Caco-2 (cell line): ENCODE measurements at regions not wholly inside any gene's neighbourhood (a gene's known extent, or its start where the extent isn't known, plus 50 kb on each side); places are given as distances from the start of the nearest gene placed in this dataset.

ENCODE experiments used
- BruUV-seq: library from RNA; stranded (reverse); fragments of 400-500 nt; replicated peaks from 2 replicates; lab custom pipeline; 2021; lab: Mats Ljungman, UMichigan
- CTCF ChIA-PET: fragments of 300-600 bp; sonication (Branson Sonifier 250); formaldehyde crosslinking; loops from one replicate; lab custom pipeline; 2022; ENCODE audit warnings: antibody characterized with exemption; lab: Charles Lee
- POLR2A ChIA-PET: fragments of 300-600 bp; sonication (Branson Sonifier 250); formaldehyde crosslinking; loops from one replicate; lab custom pipeline; 2022; ENCODE audit warnings: antibody characterized with exemption; lab: Charles Lee
- DNase-seq, 2 experiments: peaks; one replicate each; pipeline versions ENCODE4 v3.0.0 to v3.0.0-alpha.2; 2020 to 2022
- H3K27me3 ChIP-seq: replicated peaks from 2 replicates; pipeline ENCODE4 v1.6.0; 2011; ENCODE audit warnings: low read length; ENCODE audit not compliant: control insufficient read depth, insufficient read depth
- H3K36me3 ChIP-seq: 2 replicates; pipeline ENCODE4 v1.5.1; 2011; ENCODE audit warnings: low read length; ENCODE audit not compliant: control insufficient read depth, insufficient read depth
- H3K4me1 ChIP-seq: fragments of 250-450 bp; sonication (Bioruptor Pico); 2 replicates; pipeline ENCODE4 v1.5.1; 2020; ENCODE audit warnings: mild to moderate bottlenecking
- H3K4me3 ChIP-seq: 2 replicates; pipeline ENCODE4 v1.5.1; 2011; ENCODE audit warnings: low read depth, mild to moderate bottlenecking, control low read depth, low read length
- H3K9me3 ChIP-seq: fragments of 250-450 bp; sonication (Bioruptor Pico); 2 replicates; pipeline ENCODE4 v1.5.1; 2020; ENCODE audit warnings: mild to moderate bottlenecking, moderate library complexity
- H3K27ac Mint-ChIP-seq: one replicate; pipeline ENCODE4 v1.8.0; 2022; ENCODE audit warnings: mixed read lengths; ENCODE audit not compliant: unreplicated experiment
- H3K27me3 Mint-ChIP-seq: one replicate; pipeline ENCODE4 v1.8.0; 2022; ENCODE audit warnings: mixed read lengths; ENCODE audit not compliant: insufficient read depth, unreplicated experiment
- H3K36me3 Mint-ChIP-seq: one replicate; pipeline ENCODE4 v1.8.0; 2022; ENCODE audit warnings: mild to moderate bottlenecking, mixed read lengths; ENCODE audit not compliant: insufficient read depth, unreplicated experiment
- H3K4me1 Mint-ChIP-seq: one replicate; pipeline ENCODE4 v1.8.0; 2022; ENCODE audit warnings: low read depth, mixed read lengths; ENCODE audit not compliant: unreplicated experiment
- H3K4me3 Mint-ChIP-seq: one replicate; pipeline ENCODE4 v1.8.0; 2022; ENCODE audit warnings: mild to moderate bottlenecking, moderate library complexity, mixed read lengths; ENCODE audit not compliant: unreplicated experiment
- H3K9me3 Mint-ChIP-seq: one replicate; pipeline ENCODE4 v1.8.0; 2022; ENCODE audit warnings: mixed read lengths; ENCODE audit not compliant: unreplicated experiment
- intact Hi-C: fragments of 100-400 bp; cut with micrococcal nuclease; formaldehyde crosslinking; loops from one replicate; pipeline ENCODE4 v1.10.0; 2022; ENCODE audit not compliant: unreplicated experiment
- TF ChIP-seq, protein P1 (sequence below), 2 experiments: fragments of 200-600 bp in 1 of 2; IDR thresholded peaks; 1 replicate in 1 of 2; 2 replicates in 1 of 2; pipeline versions ENCODE4 v1.5.1 to v1.8.0; 2011 to 2022; ENCODE audit warnings: antibody characterized with exemption in 1 of 2, control low read depth in 1 of 2, inconsistent platforms in 1 of 2, low read depth in 1 of 2, low read length in 1 of 2, mild to moderate bottlenecking in 1 of 2, moderate library complexity in 1 of 2; ENCODE audit not compliant: insufficient read depth in 1 of 2, severe bottlenecking in 1 of 2, unreplicated experiment in 1 of 2

DNA sequence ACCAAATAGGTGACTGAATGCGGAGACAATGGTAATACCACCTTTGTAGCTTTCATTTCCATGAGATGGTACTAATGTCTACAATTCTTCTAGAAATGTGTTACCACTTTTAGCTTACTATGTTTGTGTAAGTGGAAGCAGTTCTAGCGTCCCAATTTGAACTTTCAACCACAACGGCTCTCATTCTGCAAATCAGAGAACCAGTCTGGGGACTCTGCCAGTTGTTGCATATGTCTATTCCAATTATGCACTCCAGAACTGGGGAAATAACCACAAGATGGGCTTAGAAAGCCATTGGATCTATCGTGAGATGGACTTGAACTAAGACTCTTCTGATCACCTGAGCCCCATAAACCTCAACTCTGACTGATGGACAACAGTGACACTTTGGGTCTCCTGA lies 862.3 kb downstream of the SLITRK1 start:
- Mint-ChIP-seq H3K9me3 (no peaks in the 10 kb centered on the region), H3K4me1 (no peaks in the 10 kb centered on the region), H3K27ac (no peak overlapping the region), H3K27me3 (no peaks in the 10 kb centered on the region), H3K36me3 (no peaks in the 10 kb centered on the region), H3K4me3 (no peak overlapping the region)
- Histone ChIP-seq H3K4me3 (no peak overlapping the region), H3K27me3 (no peaks in the 10 kb centered on the region), H3K9me3 (no peaks in the 10 kb centered on the region), H3K4me1 (no peaks in the 10 kb centered on the region), H3K36me3 (no peaks in the 10 kb centered on the region)
- intact Hi-C loops = no loop called here
- no TSS peak for BruUV-seq
- TF ChIP-seq, protein P1, sequence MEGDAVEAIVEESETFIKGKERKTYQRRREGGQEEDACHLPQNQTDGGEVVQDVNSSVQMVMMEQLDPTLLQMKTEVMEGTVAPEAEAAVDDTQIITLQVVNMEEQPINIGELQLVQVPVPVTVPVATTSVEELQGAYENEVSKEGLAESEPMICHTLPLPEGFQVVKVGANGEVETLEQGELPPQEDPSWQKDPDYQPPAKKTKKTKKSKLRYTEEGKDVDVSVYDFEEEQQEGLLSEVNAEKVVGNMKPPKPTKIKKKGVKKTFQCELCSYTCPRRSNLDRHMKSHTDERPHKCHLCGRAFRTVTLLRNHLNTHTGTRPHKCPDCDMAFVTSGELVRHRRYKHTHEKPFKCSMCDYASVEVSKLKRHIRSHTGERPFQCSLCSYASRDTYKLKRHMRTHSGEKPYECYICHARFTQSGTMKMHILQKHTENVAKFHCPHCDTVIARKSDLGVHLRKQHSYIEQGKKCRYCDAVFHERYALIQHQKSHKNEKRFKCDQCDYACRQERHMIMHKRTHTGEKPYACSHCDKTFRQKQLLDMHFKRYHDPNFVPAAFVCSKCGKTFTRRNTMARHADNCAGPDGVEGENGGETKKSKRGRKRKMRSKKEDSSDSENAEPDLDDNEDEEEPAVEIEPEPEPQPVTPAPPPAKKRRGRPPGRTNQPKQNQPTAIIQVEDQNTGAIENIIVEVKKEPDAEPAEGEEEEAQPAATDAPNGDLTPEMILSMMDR (IDR thresholded peaks at IDR 0.05; ENCODE audit: insufficient read depth in 1 of 2, low read depth in 1 of 2, low read length in 1 of 2, severe bottlenecking in 1 of 2, unreplicated experiment in 1 of 2) = no peak
- POLR2A ChIA-PET = no interaction called here
- CTCF ChIA-PET = no interaction called here
- no peak for DNase-seq

DNA sequence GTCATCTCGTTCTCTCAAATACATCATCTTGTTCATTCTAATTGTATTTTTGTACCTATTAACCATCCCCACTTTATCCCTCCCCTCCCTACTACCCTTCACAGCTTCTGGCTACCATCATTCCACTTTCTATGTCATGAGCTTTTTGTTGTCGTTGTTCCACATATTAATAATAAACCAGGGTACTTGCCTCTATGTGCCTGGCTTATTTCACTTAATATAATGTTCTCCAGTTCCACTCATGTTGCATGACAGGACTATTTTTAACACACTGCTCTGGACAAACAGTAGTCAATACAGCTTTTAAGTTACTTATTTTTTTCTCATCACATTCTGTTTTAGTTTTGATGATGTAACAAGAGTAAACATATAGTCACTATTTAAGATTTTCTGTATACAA lies 872.3 kb downstream of the SLITRK1 start:
- Mint-ChIP-seq H3K4me3 (no peak overlapping the region), H3K27me3 (no peaks in the 10 kb centered on the region), H3K36me3 (no peaks in the 10 kb centered on the region), H3K9me3 (no peaks in the 10 kb centered on the region), H3K4me1 (peaks cover 4% of the 10 kb centered on the region), H3K27ac (no peak overlapping the region)
- DNase-seq = no peak
- intact Hi-C loops = no loop called here
- TF ChIP-seq, protein P1 (IDR thresholded peaks at IDR 0.05; ENCODE audit: insufficient read depth in 1 of 2, low read depth in 1 of 2, low read length in 1 of 2, severe bottlenecking in 1 of 2, unreplicated experiment in 1 of 2) = no peak
- POLR2A ChIA-PET = no interaction called here
- no TSS peak for BruUV-seq
- CTCF ChIA-PET = no interaction called here
- H3K4me1 ChIP-seq = no peaks in the 10 kb centered on the region
- H3K9me3 ChIP-seq = no peaks in the 10 kb centered on the region
- no peak overlapping the region for H3K4me3 ChIP-seq
- no peaks in the 10 kb centered on the region for H3K36me3 ChIP-seq
- no peaks in the 10 kb centered on the region for H3K27me3 ChIP-seq

DNA sequence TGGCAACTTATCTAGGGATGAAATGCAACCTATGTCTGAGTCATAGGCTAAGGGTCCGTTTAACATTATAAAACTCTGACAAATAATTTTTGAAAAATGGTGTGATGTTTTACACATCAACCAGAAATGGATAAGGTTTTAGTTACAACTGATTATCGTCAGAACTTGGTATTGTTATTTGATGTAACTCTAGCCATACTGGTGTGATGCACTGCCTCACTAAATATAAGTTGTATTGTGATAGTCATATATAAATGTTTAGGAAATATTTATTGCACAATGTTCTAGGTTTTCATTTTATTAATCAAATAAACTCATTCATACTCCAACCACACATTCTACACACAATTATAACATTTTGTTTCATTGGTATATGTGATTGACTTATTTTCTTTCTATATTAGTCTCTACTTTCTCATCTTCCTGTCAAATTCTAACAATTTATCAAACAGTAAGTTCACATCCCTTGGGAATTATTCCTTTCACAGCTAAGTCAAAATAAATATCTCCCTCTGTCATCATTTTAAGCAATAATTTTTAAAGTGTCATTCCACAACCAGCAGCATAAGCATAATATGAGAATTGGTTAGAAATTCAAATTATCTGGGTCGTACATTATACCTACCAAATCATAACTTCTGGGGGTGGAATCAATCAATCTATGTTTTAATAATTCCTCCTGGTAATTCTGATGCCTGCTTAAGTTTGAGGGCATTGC lies 873.9 kb downstream of the SLITRK1 start:
- Histone ChIP-seq H3K36me3 (no peaks in the 10 kb centered on the region), H3K27me3 (no peaks in the 10 kb centered on the region), H3K9me3 (no peaks in the 10 kb centered on the region), H3K4me1 (peaks cover 11% of the 10 kb centered on the region), H3K4me3 (no peak overlapping the region)
- TF ChIP-seq, protein P1 (IDR thresholded peaks at IDR 0.05; ENCODE audit: insufficient read depth in 1 of 2, low read depth in 1 of 2, low read length in 1 of 2, severe bottlenecking in 1 of 2, unreplicated experiment in 1 of 2) = no peak
- Mint-ChIP-seq H3K27ac (no peak overlapping the region), H3K4me1 (peaks cover 16% of the 10 kb centered on the region), H3K36me3 (no peaks in the 10 kb centered on the region), H3K9me3 (no peaks in the 10 kb centered on the region), H3K4me3 (no peak overlapping the region), H3K27me3 (no peaks in the 10 kb centered on the region)
- CTCF ChIA-PET = no interaction called here
- POLR2A ChIA-PET = no interaction called here
- DNase-seq = no peak
- intact Hi-C loops = no loop called here
- no TSS peak for BruUV-seq
